PFSK-1 (cell line): ENCODE measurements at regions not wholly inside any gene's neighbourhood (a gene's known extent, or its start where the extent isn't known, plus 50 kb on each side); places are given as distances from the start of the nearest gene placed in this dataset.

Source experiments
- FOXP2 ChIP-seq: optimal IDR thresholded peaks from 2 replicates; pipeline ENCODE3; 2011; ENCODE audit warnings: borderline replicate concordance, control low read depth, inconsistent platforms; ENCODE audit not compliant: insufficient read depth; ENCODE audit errors: extremely low read length, extremely low read depth
- POLR2AphosphoS5 ChIP-seq: IDR thresholded peaks from 2 replicates; pipeline ENCODE4 v1.6.1; 2012; ENCODE audit warnings: low read depth, mild to moderate bottlenecking, control low read depth, low read length, moderate library complexity
- SIN3A ChIP-seq: IDR thresholded peaks from 2 replicates; pipeline ENCODE4 v1.6.1; 2012; ENCODE audit warnings: mild to moderate bottlenecking, low read length, moderate library complexity, borderline replicate concordance; ENCODE audit not compliant: insufficient read depth
- TAF1 ChIP-seq: IDR thresholded peaks from 2 replicates; pipeline ENCODE4 v1.6.1; 2012; ENCODE audit warnings: low read length, control low read depth, borderline replicate concordance; ENCODE audit not compliant: insufficient read depth
- TF ChIP-seq, protein P1 (sequence below), 2 experiments: IDR thresholded peaks; 2 replicates each; pipeline versions ENCODE4 v1.6.1 to v1.8.0; 2011 to 2012; ENCODE audit warnings: low read depth in 2 of 2, low read length in 2 of 2, control low read depth in 1 of 2, inconsistent platforms in 1 of 2, mild to moderate bottlenecking in 1 of 2, moderate library complexity in 1 of 2; ENCODE audit not compliant: insufficient read depth in 1 of 2

- no peak for TF ChIP-seq TAF1
- TF ChIP-seq POLR2AphosphoS5: no peak
- TF ChIP-seq SIN3A: no peak
- TF ChIP-seq, protein P1, sequence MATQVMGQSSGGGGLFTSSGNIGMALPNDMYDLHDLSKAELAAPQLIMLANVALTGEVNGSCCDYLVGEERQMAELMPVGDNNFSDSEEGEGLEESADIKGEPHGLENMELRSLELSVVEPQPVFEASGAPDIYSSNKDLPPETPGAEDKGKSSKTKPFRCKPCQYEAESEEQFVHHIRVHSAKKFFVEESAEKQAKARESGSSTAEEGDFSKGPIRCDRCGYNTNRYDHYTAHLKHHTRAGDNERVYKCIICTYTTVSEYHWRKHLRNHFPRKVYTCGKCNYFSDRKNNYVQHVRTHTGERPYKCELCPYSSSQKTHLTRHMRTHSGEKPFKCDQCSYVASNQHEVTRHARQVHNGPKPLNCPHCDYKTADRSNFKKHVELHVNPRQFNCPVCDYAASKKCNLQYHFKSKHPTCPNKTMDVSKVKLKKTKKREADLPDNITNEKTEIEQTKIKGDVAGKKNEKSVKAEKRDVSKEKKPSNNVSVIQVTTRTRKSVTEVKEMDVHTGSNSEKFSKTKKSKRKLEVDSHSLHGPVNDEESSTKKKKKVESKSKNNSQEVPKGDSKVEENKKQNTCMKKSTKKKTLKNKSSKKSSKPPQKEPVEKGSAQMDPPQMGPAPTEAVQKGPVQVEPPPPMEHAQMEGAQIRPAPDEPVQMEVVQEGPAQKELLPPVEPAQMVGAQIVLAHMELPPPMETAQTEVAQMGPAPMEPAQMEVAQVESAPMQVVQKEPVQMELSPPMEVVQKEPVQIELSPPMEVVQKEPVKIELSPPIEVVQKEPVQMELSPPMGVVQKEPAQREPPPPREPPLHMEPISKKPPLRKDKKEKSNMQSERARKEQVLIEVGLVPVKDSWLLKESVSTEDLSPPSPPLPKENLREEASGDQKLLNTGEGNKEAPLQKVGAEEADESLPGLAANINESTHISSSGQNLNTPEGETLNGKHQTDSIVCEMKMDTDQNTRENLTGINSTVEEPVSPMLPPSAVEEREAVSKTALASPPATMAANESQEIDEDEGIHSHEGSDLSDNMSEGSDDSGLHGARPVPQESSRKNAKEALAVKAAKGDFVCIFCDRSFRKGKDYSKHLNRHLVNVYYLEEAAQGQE (IDR thresholded peaks at IDR 0.05; ENCODE audit: insufficient read depth in 1 of 2, low read depth in 2 of 2, low read length in 2 of 2): no peak
- TF ChIP-seq FOXP2: no peak
Observed at GRCh38 chr19:28397800-28398199, 815.2 kb downstream of the UQCRFS1 start.

DNA sequence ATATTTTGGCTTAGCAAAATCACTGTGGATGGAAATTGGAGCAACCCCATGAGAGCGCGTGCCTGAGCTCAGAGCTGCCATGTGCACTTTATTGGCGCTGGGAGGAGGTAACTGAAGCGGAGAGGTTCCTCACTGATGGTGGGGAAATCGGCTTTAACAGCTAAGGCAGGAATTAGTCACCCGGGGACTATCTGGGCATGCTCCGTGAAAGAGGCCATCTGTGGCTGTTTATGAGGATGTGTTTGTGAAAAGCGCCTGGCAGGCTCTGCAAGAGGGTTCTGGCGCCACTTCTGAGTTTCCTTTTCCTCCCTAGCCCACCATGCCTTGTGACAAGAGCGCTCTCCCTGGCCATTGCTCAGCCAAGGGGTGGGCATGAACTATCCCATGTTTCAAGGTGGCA is 815.6 kb downstream of the UQCRFS1 start:
- TF ChIP-seq FOXP2: no peak
- no peak for TF ChIP-seq TAF1
- no peak for TF ChIP-seq POLR2AphosphoS5
- no peak for TF ChIP-seq SIN3A
- TF ChIP-seq, protein P1 (IDR thresholded peaks at IDR 0.05; ENCODE audit: insufficient read depth in 1 of 2, low read depth in 2 of 2, low read length in 2 of 2): no peak

DNA sequence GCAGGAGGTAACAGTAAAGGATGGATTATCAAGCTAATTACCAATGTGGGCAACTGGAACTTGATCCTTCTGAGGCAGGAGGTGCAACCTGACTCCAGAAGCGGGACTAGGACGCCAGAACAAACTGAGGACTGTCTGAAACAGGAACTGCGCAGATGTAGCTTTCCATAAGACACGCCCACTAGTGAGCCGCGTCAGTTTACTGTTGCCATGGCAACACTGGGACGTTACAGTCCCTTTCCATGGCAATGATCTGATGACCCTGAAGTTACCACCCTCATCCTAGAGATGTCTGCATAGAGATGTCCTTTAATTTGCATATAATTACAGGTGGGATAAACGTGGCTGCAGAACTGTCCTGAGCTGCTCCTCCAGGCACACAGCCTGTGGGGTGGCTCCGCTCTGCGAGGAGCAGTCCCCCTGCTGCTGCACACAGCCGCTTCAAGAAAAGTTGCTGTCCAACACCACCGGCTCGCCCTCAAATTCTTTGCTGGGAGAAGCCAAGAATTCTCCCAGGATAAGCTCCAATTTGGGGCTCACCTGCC is 816.6 kb downstream of the UQCRFS1 start:
- TF ChIP-seq SIN3A: no peak
- TF ChIP-seq, protein P1 (IDR thresholded peaks at IDR 0.05; ENCODE audit: insufficient read depth in 1 of 2, low read depth in 2 of 2, low read length in 2 of 2): peak in 1 of 2 experiments; percentile 62; a peak in 1 of 4 replicates
- no peak for TF ChIP-seq FOXP2

DNA sequence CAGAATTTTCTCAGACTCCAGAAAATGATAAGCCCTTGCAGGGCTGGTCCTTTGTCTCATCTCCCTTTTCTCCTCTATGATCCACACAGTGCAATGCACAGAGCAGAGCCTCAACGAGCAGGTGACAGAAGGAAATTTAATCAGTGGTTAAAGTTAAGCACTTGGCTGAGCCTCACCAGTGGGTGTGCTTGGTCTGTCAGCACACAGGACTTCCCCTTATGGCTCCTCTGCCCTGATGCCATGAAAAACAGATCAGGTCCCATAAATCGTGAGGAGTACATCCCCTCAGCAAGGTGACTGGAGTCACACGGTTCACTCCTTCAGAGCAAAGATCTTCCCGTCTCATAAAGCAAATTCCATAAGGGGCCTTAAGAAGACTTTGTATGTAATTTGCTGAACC is 818.2 kb downstream of the UQCRFS1 start:
- TF ChIP-seq FOXP2 (no peak), SIN3A (no peak), TAF1 (no peak), POLR2AphosphoS5 (no peak)
- TF ChIP-seq, protein P1 (IDR thresholded peaks at IDR 0.05; ENCODE audit: insufficient read depth in 1 of 2, low read depth in 2 of 2, low read length in 2 of 2): no peak
